ENCODE measurements at regions not wholly inside any gene's neighbourhood (a gene's known extent, or its start where the extent isn't known, plus 50 kb on each side); places are given as distances from the start of the nearest gene placed in this dataset.

- no peak for DNase-seq (ENCODE audit: low read depth in 1 of 2, low spot score in 2 of 2)
- no peak overlapping the region for H3K4me3 ChIP-seq
- no peak overlapping the region for H3K27ac ChIP-seq
- no peaks in the 10 kb centered on the region for H3K4me1 ChIP-seq (replicated peaks)
- no peaks in the 10 kb centered on the region for H3K36me3 ChIP-seq
- peaks cover 12% of the 10 kb centered on the region; the same call in 1 of the 2 replicates for H3K27me3 ChIP-seq (replicated peaks)
- no peaks in the 10 kb centered on the region for H3K9me3 ChIP-seq (replicated peaks)
These were observed 121.0 kb downstream of the NPY start for GRCh38 chr7:24405002-24405401.

GRCh38 chr7:24406053-24406788, 122.2 kb downstream of the NPY start:
- no peaks in the 10 kb centered on the region for H3K36me3 ChIP-seq
- H3K9me3 ChIP-seq (replicated peaks) = 0 out of 2 replicates have a peak, but pooled peaks cover 2% of the 10 kb centered on the region
- H3K4me1 ChIP-seq (replicated peaks) = no peaks in the 10 kb centered on the region
- no peak for DNase-seq (ENCODE audit: low read depth in 1 of 2, low spot score in 2 of 2)
- no peak overlapping the region for H3K4me3 ChIP-seq
- H3K27me3 ChIP-seq (replicated peaks) = peaks cover 12% of the 10 kb centered on the region; the same call in 1 of the 2 replicates
- no peak overlapping the region for H3K27ac ChIP-seq

GRCh38 chr7:24406789-24407299, 122.9 kb downstream of the NPY start:
- H3K27me3 ChIP-seq (replicated peaks) = peaks cover 12% of the 10 kb centered on the region; the same call in 1 of the 2 replicates
- no peak overlapping the region for H3K27ac ChIP-seq
- 0 out of 2 replicates have a peak, but pooled peaks cover 2% of the 10 kb centered on the region for H3K9me3 ChIP-seq (replicated peaks)
- H3K36me3 ChIP-seq = no peaks in the 10 kb centered on the region
- DNase-seq (ENCODE audit: low read depth in 1 of 2, low spot score in 2 of 2) = no peak
- no peak overlapping the region for H3K4me3 ChIP-seq
- no peaks in the 10 kb centered on the region for H3K4me1 ChIP-seq (replicated peaks)

GRCh38 chr7:24407965-24408364, 124.0 kb downstream of the NPY start:
- Histone ChIP-seq H3K4me1 (replicated peaks) (no peaks in the 10 kb centered on the region), H3K4me3 (no peak overlapping the region), H3K27me3 (replicated peaks) (peaks cover 12% of the 10 kb centered on the region; the same call in 1 of the 2 replicates), H3K36me3 (no peaks in the 10 kb centered on the region), H3K27ac (no peak overlapping the region), H3K9me3 (replicated peaks) (0 out of 2 replicates have a peak, but pooled peaks cover 2% of the 10 kb centered on the region)
- DNase-seq (ENCODE audit: low read depth in 1 of 2, low spot score in 2 of 2) = no peak

GRCh38 chr7:24408798-24409430, 124.9 kb downstream of the NPY start:
- Histone ChIP-seq H3K36me3 (no peaks in the 10 kb centered on the region), H3K27me3 (replicated peaks) (peaks cover 12% of the 10 kb centered on the region; the same call in 1 of the 2 replicates), H3K4me1 (replicated peaks) (no peaks in the 10 kb centered on the region), H3K4me3 (no peak overlapping the region), H3K9me3 (replicated peaks) (0 out of 2 replicates have a peak, but pooled peaks cover 2% of the 10 kb centered on the region), H3K27ac (no peak overlapping the region)
- no peak for DNase-seq (ENCODE audit: low read depth in 1 of 2, low spot score in 2 of 2)

GRCh38 chr7:24409431-24410024, 125.5 kb downstream of the NPY start:
- DNase-seq (ENCODE audit: low read depth in 1 of 2, low spot score in 2 of 2) = no peak
- Histone ChIP-seq H3K36me3 (no peaks in the 10 kb centered on the region), H3K27me3 (replicated peaks) (peaks cover 12% of the 10 kb centered on the region; the same call in 1 of the 2 replicates), H3K4me1 (replicated peaks) (no peaks in the 10 kb centered on the region), H3K9me3 (replicated peaks) (0 out of 2 replicates have a peak, but pooled peaks cover 2% of the 10 kb centered on the region), H3K4me3 (no peak overlapping the region), H3K27ac (no peak overlapping the region)

GRCh38 chr7:24411226-24411625, 127.2 kb downstream of the NPY start:
- no peak overlapping the region for H3K27ac ChIP-seq
- no peaks in the 10 kb centered on the region for H3K4me1 ChIP-seq (replicated peaks)
- no peak overlapping the region for H3K4me3 ChIP-seq
- H3K9me3 ChIP-seq (replicated peaks) = 0 out of 2 replicates have a peak, but pooled peaks cover 2% of the 10 kb centered on the region
- DNase-seq (ENCODE audit: low read depth in 1 of 2, low spot score in 2 of 2) = no peak
- H3K27me3 ChIP-seq (replicated peaks) = 0 out of 2 replicates have a peak, but pooled peaks cover 5% of the 10 kb centered on the region
- no peaks in the 10 kb centered on the region for H3K36me3 ChIP-seq

GRCh38 chr7:24417526-24418120, 133.6 kb downstream of the NPY start:
- H3K9me3 ChIP-seq (replicated peaks) = no peaks in the 10 kb centered on the region
- DNase-seq (ENCODE audit: low read depth in 1 of 2, low spot score in 2 of 2) = no peak
- no peak overlapping the region for H3K27ac ChIP-seq
- no peaks in the 10 kb centered on the region for H3K4me1 ChIP-seq (replicated peaks)
- no peaks in the 10 kb centered on the region for H3K27me3 ChIP-seq (replicated peaks)
- no peaks in the 10 kb centered on the region for H3K36me3 ChIP-seq
- H3K4me3 ChIP-seq = no peak overlapping the region

- Histone ChIP-seq H3K4me3 (no peak overlapping the region), H3K4me1 (replicated peaks) (no peaks in the 10 kb centered on the region), H3K27me3 (replicated peaks) (no peaks in the 10 kb centered on the region), H3K9me3 (replicated peaks) (no peaks in the 10 kb centered on the region), H3K27ac (no peak overlapping the region), H3K36me3 (no peaks in the 10 kb centered on the region)
- no peak for DNase-seq (ENCODE audit: low read depth in 1 of 2, low spot score in 2 of 2)
These were observed 135.1 kb downstream of the NPY start for GRCh38 chr7:24419077-24419476.

GRCh38 chr7:24419511-24419910, 135.5 kb downstream of the NPY start:
- Histone ChIP-seq H3K4me3 (no peak overlapping the region), H3K27me3 (replicated peaks) (no peaks in the 10 kb centered on the region), H3K4me1 (replicated peaks) (no peaks in the 10 kb centered on the region), H3K27ac (no peak overlapping the region), H3K36me3 (no peaks in the 10 kb centered on the region), H3K9me3 (replicated peaks) (no peaks in the 10 kb centered on the region)
- DNase-seq (ENCODE audit: low read depth in 1 of 2, low spot score in 2 of 2) = no peak

- Histone ChIP-seq H3K27me3 (replicated peaks) (no peaks in the 10 kb centered on the region), H3K9me3 (replicated peaks) (no peaks in the 10 kb centered on the region), H3K27ac (no peak overlapping the region)
These were observed 138.5 kb downstream of the NPY start for GRCh38 chr7:24422441-24423010.

GRCh38 chr7:24425664-24426063, 141.7 kb downstream of the NPY start:
- no peak overlapping the region for H3K27ac ChIP-seq
- no peak for DNase-seq (ENCODE audit: low read depth in 1 of 2, low spot score in 2 of 2)
- H3K27me3 ChIP-seq (replicated peaks) = no peaks in the 10 kb centered on the region
- no peaks in the 10 kb centered on the region for H3K9me3 ChIP-seq (replicated peaks)
- no peak overlapping the region for H3K4me3 ChIP-seq
- no peaks in the 10 kb centered on the region for H3K36me3 ChIP-seq
- H3K4me1 ChIP-seq (replicated peaks) = no peaks in the 10 kb centered on the region

More at GRCh38 chr7:24422441-24423010, 138.5 kb downstream of the NPY start:
- Histone ChIP-seq H3K4me3 (no peak overlapping the region), H3K36me3 (no peaks in the 10 kb centered on the region), H3K4me1 (replicated peaks) (no peaks in the 10 kb centered on the region)
- DNase-seq (ENCODE audit: low read depth in 1 of 2, low spot score in 2 of 2) = no peak

- H3K27me3 ChIP-seq (replicated peaks) = no peaks in the 10 kb centered on the region
- H3K27ac ChIP-seq = no peak overlapping the region
- no peak overlapping the region for H3K4me3 ChIP-seq
- H3K9me3 ChIP-seq (replicated peaks) = no peaks in the 10 kb centered on the region
- no peak for DNase-seq (ENCODE audit: low read depth in 1 of 2, low spot score in 2 of 2)
- no peaks in the 10 kb centered on the region for H3K4me1 ChIP-seq (replicated peaks)
- H3K36me3 ChIP-seq = no peaks in the 10 kb centered on the region
These were observed 143.1 kb downstream of the NPY start for GRCh38 chr7:24427048-24427447.

Data from SJSA1 (cell line).